B cell (primary cell): ENCODE measurements at regions not wholly inside any gene's neighbourhood (a gene's known extent, or its start where the extent isn't known, plus 50 kb on each side); places are given as distances from the start of the nearest gene placed in this dataset.

Experiments
- ATAC-seq: fragments of 200-7000 bp; cut with Tn5 transposase; one replicate; pipeline ENCODE4 v1.10.0; 2021; ENCODE audit warnings: low read depth, mild to moderate bottlenecking, moderate number of reproducible peaks, moderate library complexity
- CTCF ChIA-PET: fragments of 350-600 bp; sonication (Branson Sonifier 250); formaldehyde crosslinking; loops from one replicate; lab custom pipeline; 2021; ENCODE audit warnings: antibody characterized with exemption, inconsistent platforms; lab: Charles Lee
- POLR2A ChIA-PET: fragments of 350-600 bp; sonication (Branson Sonifier 250); formaldehyde crosslinking; loops from one replicate; lab custom pipeline; 2021; ENCODE audit warnings: antibody characterized with exemption; lab: Charles Lee
- DNase-seq: peaks from one replicate; pipeline ENCODE4 v3.0.0; 2013
- H2AFZ ChIP-seq: 2 replicates; pipeline ENCODE4 v1.6.1; 2012; ENCODE audit warnings: mild to moderate bottlenecking, low read depth, low read length; ENCODE audit not compliant: insufficient read depth, poor library complexity, severe bottlenecking
- H3K27ac ChIP-seq, 2 donors: 1 replicate in 1 of 2; 2 replicates in 1 of 2; pipeline ENCODE4 v1.5.1; 2012 to 2013; ENCODE audit warnings: low read length in 2 of 2, mild to moderate bottlenecking in 2 of 2, moderate library complexity in 1 of 2
- H3K27me3 ChIP-seq, 4 experiments: fragments of 200-600 bp in 1 of 4; sonication (generic) in 1 of 4; replicated peaks in 1 of 4; 1 replicate in 2 of 4; 2 replicates in 2 of 4; pipeline versions ENCODE4 v1.6.1 to v1.7.0; 2013 to 2016; ENCODE audit warnings: low read length in 3 of 4, mild to moderate bottlenecking in 2 of 4, mixed read lengths in 1 of 4, moderate library complexity in 1 of 4; ENCODE audit not compliant: insufficient read depth in 4 of 4, control insufficient read depth in 3 of 4; ENCODE audit errors: control extremely low read depth in 1 of 4
- H3K36me3 ChIP-seq, 2 experiments: replicated peaks in 1 of 2; 1 replicate in 1 of 2; 2 replicates in 1 of 2; pipeline versions ENCODE4 v1.6.1 to v1.7.1; 2013; ENCODE audit warnings: low read length in 1 of 2; ENCODE audit not compliant: insufficient read depth in 2 of 2, control insufficient read depth in 1 of 2; ENCODE audit errors: control extremely low read depth in 1 of 2, extremely low read depth in 1 of 2
- H3K4me1 ChIP-seq, 2 donors: fragments of 200-600 bp in 1 of 2; sonication (generic) in 1 of 2; 1 replicate in 1 of 2; 2 replicates in 1 of 2; pipeline versions ENCODE4 v1.5.1 to v1.6.1; 2013 to 2017; ENCODE audit warnings: low read length in 2 of 2; ENCODE audit not compliant: control insufficient read depth in 2 of 2, insufficient read depth in 2 of 2
- H3K4me2 ChIP-seq: replicated peaks from 2 replicates; pipeline ENCODE3; 2012; ENCODE audit warnings: mild to moderate bottlenecking, low read depth, low read length; ENCODE audit not compliant: poor library complexity, severe bottlenecking
- H3K4me3 ChIP-seq, 5 experiments: fragments of 200-600 bp in 1 of 5; sonication (generic) in 1 of 5; 1 replicate in 3 of 5; 2 replicates in 2 of 5; pipeline versions ENCODE4 v1.5.1 to v1.7.0; 2011 to 2016; ENCODE audit warnings: low read length in 4 of 5, mild to moderate bottlenecking in 4 of 5, low read depth in 2 of 5, control low read depth in 1 of 5, moderate library complexity in 1 of 5; ENCODE audit not compliant: insufficient read depth in 1 of 5; ENCODE audit errors: control extremely low read depth in 1 of 5, extremely low read depth in 1 of 5
- H3K79me2 ChIP-seq: fragments of 200-600 bp; sonication (generic); one replicate; pipeline ENCODE4 v1.6.0; 2016; ENCODE audit warnings: low read length; ENCODE audit not compliant: control insufficient read depth, insufficient read depth
- H3K9ac ChIP-seq: fragments of 200-600 bp; sonication (generic); 2 replicates; pipeline ENCODE4 v1.6.1; 2017; ENCODE audit warnings: mild to moderate bottlenecking, low read length, moderate library complexity
- H3K9me3 ChIP-seq, 3 donors: one replicate each; pipeline versions ENCODE4 v1.6.1 to v1.7.1; 2013; ENCODE audit warnings: low read length in 2 of 3; ENCODE audit not compliant: control insufficient read depth in 2 of 3, insufficient read depth in 1 of 3; ENCODE audit errors: control extremely low read depth in 1 of 3
- H4K20me1 ChIP-seq: 2 replicates; pipeline ENCODE4 v1.6.0; 2012; ENCODE audit warnings: mild to moderate bottlenecking, low read length; ENCODE audit not compliant: insufficient read depth, control insufficient read depth, poor library complexity, severe bottlenecking
- H3K27ac Mint-ChIP-seq: one replicate; pipeline ENCODE4 v1.8.0; 2021; ENCODE audit warnings: mixed read lengths
- H3K27me3 Mint-ChIP-seq: one replicate; pipeline ENCODE4 v1.8.0; 2021; ENCODE audit warnings: mixed read lengths
- H3K4me1 Mint-ChIP-seq: one replicate; pipeline ENCODE4 v1.8.0; 2021; ENCODE audit warnings: mixed read lengths
- H3K4me3 Mint-ChIP-seq: one replicate; pipeline ENCODE4 v1.8.0; 2021; ENCODE audit warnings: mixed read lengths
- H3K9me3 Mint-ChIP-seq: one replicate; pipeline ENCODE4 v1.8.0; 2022; ENCODE audit warnings: mixed read lengths; ENCODE audit not compliant: insufficient read depth
- EZH2 ChIP-seq: IDR thresholded peaks from 2 replicates; pipeline ENCODE4 v1.6.1; 2012; ENCODE audit warnings: borderline replicate concordance, low read depth, mild to moderate bottlenecking, moderate library complexity, low read length; ENCODE audit not compliant: insufficient read depth, poor library complexity, severe bottlenecking
- WGBS: methylation state at CpG from one replicate; pipeline ENCODE4 v1.1.5; 2013; ENCODE audit warnings: missing lambda C conversion rate; ENCODE audit not compliant: insufficient coverage; 5-methylcytosine and 5-hydroxymethylcytosine counted together
- intact Hi-C: fragments of 100-400 bp; cut with micrococcal nuclease; formaldehyde crosslinking; loops from one replicate; pipeline ENCODE4 v1.10.0; 2022
- TF ChIP-seq, protein P1 (sequence below): fragments of 200-600 bp; IDR thresholded peaks from one replicate; pipeline ENCODE4 v1.8.0; 2022; ENCODE audit warnings: antibody characterized with exemption, mild to moderate bottlenecking

DNA sequence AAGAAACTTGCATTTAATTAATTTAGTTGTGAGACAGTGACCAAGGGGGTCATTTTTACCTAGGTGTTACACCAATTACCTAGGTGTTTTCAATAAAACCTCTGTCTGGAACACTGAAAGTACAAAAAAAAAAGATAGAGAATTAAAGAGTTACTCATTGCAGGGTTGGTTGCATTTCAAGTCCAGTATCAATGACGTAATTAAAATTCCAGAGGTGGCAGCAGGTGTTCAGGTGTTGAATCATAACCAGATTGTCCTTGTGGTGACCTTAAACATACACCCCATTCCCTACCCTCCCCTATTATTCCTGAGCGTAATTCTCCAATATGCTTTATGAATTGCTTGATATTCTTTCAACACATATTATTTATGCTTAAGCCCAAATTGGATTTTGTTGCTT lies 352.0 kb upstream of the SLC8A1 start:
- H3K27me3 ChIP-seq = no peaks in the 10 kb centered on the region
- no CpG with 5 or more reads among the region's 2 CpGs for WGBS
- H3K9me3 Mint-ChIP-seq = peaks cover 3% of the 10 kb centered on the region
- no peaks in the 10 kb centered on the region for H3K79me2 ChIP-seq
- H3K36me3 ChIP-seq = no peaks in the 10 kb centered on the region
- no peak overlapping the region for H3K4me3 Mint-ChIP-seq
- H3K4me1 Mint-ChIP-seq = no peaks in the 10 kb centered on the region
- no peak overlapping the region for H2AFZ ChIP-seq
- no peak overlapping the region for H3K9ac ChIP-seq
- ChIA-PET CTCF (no interaction called here), POLR2A (no interaction called here)
- H3K4me3 ChIP-seq = no peak overlapping the region
- H3K4me2 ChIP-seq = no peak overlapping the region
- DNase-seq = no peak
- no peak for ATAC-seq
- TF ChIP-seq EZH2 = no peak
- TF ChIP-seq, protein P1, sequence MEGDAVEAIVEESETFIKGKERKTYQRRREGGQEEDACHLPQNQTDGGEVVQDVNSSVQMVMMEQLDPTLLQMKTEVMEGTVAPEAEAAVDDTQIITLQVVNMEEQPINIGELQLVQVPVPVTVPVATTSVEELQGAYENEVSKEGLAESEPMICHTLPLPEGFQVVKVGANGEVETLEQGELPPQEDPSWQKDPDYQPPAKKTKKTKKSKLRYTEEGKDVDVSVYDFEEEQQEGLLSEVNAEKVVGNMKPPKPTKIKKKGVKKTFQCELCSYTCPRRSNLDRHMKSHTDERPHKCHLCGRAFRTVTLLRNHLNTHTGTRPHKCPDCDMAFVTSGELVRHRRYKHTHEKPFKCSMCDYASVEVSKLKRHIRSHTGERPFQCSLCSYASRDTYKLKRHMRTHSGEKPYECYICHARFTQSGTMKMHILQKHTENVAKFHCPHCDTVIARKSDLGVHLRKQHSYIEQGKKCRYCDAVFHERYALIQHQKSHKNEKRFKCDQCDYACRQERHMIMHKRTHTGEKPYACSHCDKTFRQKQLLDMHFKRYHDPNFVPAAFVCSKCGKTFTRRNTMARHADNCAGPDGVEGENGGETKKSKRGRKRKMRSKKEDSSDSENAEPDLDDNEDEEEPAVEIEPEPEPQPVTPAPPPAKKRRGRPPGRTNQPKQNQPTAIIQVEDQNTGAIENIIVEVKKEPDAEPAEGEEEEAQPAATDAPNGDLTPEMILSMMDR = no peak
- no peaks in the 10 kb centered on the region for H3K9me3 ChIP-seq
- no peaks in the 10 kb centered on the region for H4K20me1 ChIP-seq
- no peaks in the 10 kb centered on the region for H3K27me3 Mint-ChIP-seq
- intact Hi-C loops = no loop called here
- no peak overlapping the region for H3K27ac ChIP-seq
- no peak overlapping the region for H3K27ac Mint-ChIP-seq
- H3K4me1 ChIP-seq = no peaks in the 10 kb centered on the region

DNA sequence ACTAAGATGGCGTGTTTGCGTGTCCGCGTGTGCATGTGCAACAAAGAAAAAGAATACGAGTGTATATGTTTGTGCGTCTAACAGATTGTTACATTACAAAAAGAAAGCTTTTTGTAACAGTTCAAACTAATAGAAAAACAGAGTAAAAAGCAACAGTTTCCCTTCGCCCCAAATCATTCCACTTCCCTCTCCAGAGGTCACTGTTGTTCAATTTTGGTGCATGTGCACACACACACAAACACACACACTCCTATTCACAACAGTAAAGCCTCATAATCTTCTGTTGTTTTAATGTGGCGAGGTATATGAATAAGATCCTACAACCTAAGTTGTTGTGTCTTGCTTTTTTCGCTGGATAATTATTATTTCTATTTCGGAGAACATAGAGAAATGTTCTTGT lies 357.3 kb upstream of the SLC8A1 start:
- Mint-ChIP-seq H3K27ac (no peak overlapping the region), H3K4me3 (no peak overlapping the region), H3K27me3 (no peaks in the 10 kb centered on the region), H3K4me1 (no peaks in the 10 kb centered on the region), H3K9me3 (no peaks in the 10 kb centered on the region)
- no peaks in the 10 kb centered on the region for H3K36me3 ChIP-seq
- no peak overlapping the region for H3K4me2 ChIP-seq
- no peaks in the 10 kb centered on the region for H4K20me1 ChIP-seq
- H3K4me3 ChIP-seq = no peak overlapping the region
- H3K4me1 ChIP-seq = no peaks in the 10 kb centered on the region
- no peaks in the 10 kb centered on the region for H3K79me2 ChIP-seq
- no peak overlapping the region for H3K9ac ChIP-seq
- 60% methylated on average over 1 of the region's 10 CpGs for WGBS
- ATAC-seq = no peak
- POLR2A ChIA-PET = no interaction called here
- H2AFZ ChIP-seq = no peak overlapping the region
- no peaks in the 10 kb centered on the region for H3K9me3 ChIP-seq
- no peak for DNase-seq
- CTCF ChIA-PET = no interaction called here
- no peaks in the 10 kb centered on the region for H3K27me3 ChIP-seq
- intact Hi-C loops = no loop called here
- H3K27ac ChIP-seq = no peak overlapping the region
- TF ChIP-seq, protein P1 = no peak
- no peak for TF ChIP-seq EZH2
